HCT116 (cell line): ENCODE measurements at regions not wholly inside any gene's neighbourhood (a gene's known extent, or its start where the extent isn't known, plus 50 kb on each side); places are given as distances from the start of the nearest gene placed in this dataset.

ENCODE experiments used
- ATAC-seq: fragments of 200-7000 bp; cut with Tn5 transposase; 2 replicates; pipeline ENCODE4 v1.9.1; 2020; ENCODE audit warnings: mild to moderate bottlenecking, moderate library complexity
- BruUV-seq: library from RNA; stranded (reverse); fragments of 400-500 nt; replicated peaks from 2 replicates; lab custom pipeline; 2021; lab: Mats Ljungman, UMichigan
- CTCF ChIA-PET: fragments of 300-600 bp; sonication (Branson Sonifier 250); formaldehyde crosslinking; loops from one replicate; lab custom pipeline; 2021; ENCODE audit warnings: antibody characterized with exemption; lab: Charles Lee
- POLR2A ChIA-PET: fragments of 300-600, 350-600 bp; sonication (Branson Sonifier 250); formaldehyde crosslinking; loops from one replicate; lab custom pipeline; 2021; ENCODE audit warnings: antibody characterized with exemption; lab: Charles Lee
- RAD21 ChIA-PET, 2 experiments: fragments of 300-600 bp; sonication (Branson Sonifier 250); formaldehyde crosslinking; loops; one replicate each; lab custom pipeline; 2023; ENCODE audit warnings: low total read pairs in 2 of 2; ENCODE audit not compliant: uncharacterized antibody in 2 of 2, unreplicated experiment in 2 of 2, low non-redundant PET in 1 of 2; lab: Charles Lee
- DNase-seq: peaks from one replicate; pipeline ENCODE4 v3.0.0-alpha.2; 2010; ENCODE audit warnings: low read depth, low spot score
- H2AFZ ChIP-seq: fragments of 200-600 bp; shearing (Covaris generic), sonication (generic); 2 replicates; pipeline ENCODE4 v1.6.1; 2017; ENCODE audit warnings: low read depth, mixed run types, mixed read lengths, antibody characterized with exemption, low read length; ENCODE audit not compliant: poor library complexity, severe bottlenecking
- H3K27ac ChIP-seq: 2 replicates; pipeline ENCODE4 v1.5.1; 2012; ENCODE audit warnings: low read depth, low read length
- H3K27me3 ChIP-seq: fragments of 200-600 bp; sonication (generic); 2 replicates; pipeline ENCODE4 v1.6.1; 2016; ENCODE audit warnings: mixed run types, low read length, mixed read lengths; ENCODE audit not compliant: insufficient read depth
- H3K36me3 ChIP-seq, 2 experiments: fragments of 200-500 bp in 1 of 2; fragments of 200-600 bp in 1 of 2; sonication (Bioruptor generic) in 1 of 2; sonication (generic) in 1 of 2; 2 replicates each; pipeline versions ENCODE4 v1.5.1 to v1.6.1; 2014 to 2016; ENCODE audit warnings: low read length in 2 of 2, inconsistent platforms in 1 of 2, mixed read lengths in 1 of 2, mixed run types in 1 of 2; ENCODE audit not compliant: insufficient read depth in 2 of 2, control insufficient read depth in 1 of 2
- H3K4me1 ChIP-seq, 2 experiments: fragments of 200-600 bp in 1 of 2; sonication (generic) in 1 of 2; 2 replicates each; pipeline versions ENCODE4 v1.5.1 to v1.6.1; 2012 to 2017; ENCODE audit warnings: low read length in 2 of 2, inconsistent platforms in 1 of 2, mild to moderate bottlenecking in 1 of 2, mixed read lengths in 1 of 2, mixed run types in 1 of 2, moderate library complexity in 1 of 2; ENCODE audit not compliant: insufficient read depth in 2 of 2, control insufficient read depth in 1 of 2
- H3K4me2 ChIP-seq: fragments of 200-600 bp; sonication (generic); 2 replicates; pipeline ENCODE4 v1.6.1; 2017; ENCODE audit warnings: mixed run types, low read length, mixed read lengths
- H3K4me3 ChIP-seq, 2 experiments: fragments of 200-600 bp in 1 of 2; sonication (generic) in 1 of 2; replicated peaks in 1 of 2; 2 replicates each; pipeline ENCODE4 v1.5.1; 2011 to 2016; ENCODE audit warnings: low read length in 2 of 2, control low read depth in 1 of 2, low read depth in 1 of 2, mild to moderate bottlenecking in 1 of 2, mixed read lengths in 1 of 2, mixed run types in 1 of 2
- H3K79me2 ChIP-seq: fragments of 200-600 bp; sonication (generic); 2 replicates; pipeline ENCODE4 v1.6.1; 2017; ENCODE audit warnings: mild to moderate bottlenecking, mixed run types, low read length, moderate library complexity, mixed read lengths; ENCODE audit not compliant: insufficient read depth
- H3K9ac ChIP-seq: fragments of 200-600 bp; sonication (generic); 2 replicates; pipeline ENCODE4 v1.6.1; 2016; ENCODE audit warnings: low read length, mixed read lengths
- H3K9me2 ChIP-seq: fragments of 200-600 bp; sonication (generic), shearing (Covaris generic); 2 replicates; pipeline ENCODE4 v1.6.1; 2017; ENCODE audit warnings: mixed run types, mild to moderate bottlenecking, moderate library complexity; ENCODE audit not compliant: insufficient read depth
- H3K9me3 ChIP-seq, 2 experiments: fragments of 200-500 bp in 1 of 2; fragments of 200-600 bp in 1 of 2; sonication (Bioruptor generic) in 1 of 2; sonication (generic) in 1 of 2; 2 replicates each; pipeline ENCODE4 v1.6.1; 2014 to 2017; ENCODE audit warnings: low read length in 2 of 2, mixed read lengths in 2 of 2, inconsistent platforms in 1 of 2, low read depth in 1 of 2, mild to moderate bottlenecking in 1 of 2, mixed run types in 1 of 2, moderate library complexity in 1 of 2; ENCODE audit not compliant: control insufficient read depth in 1 of 2, insufficient read depth in 1 of 2
- H4K20me1 ChIP-seq: fragments of 200-600 bp; sonication (generic), shearing (Covaris generic); 2 replicates; pipeline ENCODE4 v1.6.1; 2017; ENCODE audit warnings: mixed run types, mild to moderate bottlenecking, moderate library complexity; ENCODE audit not compliant: insufficient read depth
- CBX3 ChIP-seq: IDR thresholded peaks from 2 replicates; pipeline ENCODE4 v1.6.1; 2012; ENCODE audit warnings: low read depth
- CEBPB ChIP-seq: IDR thresholded peaks from 2 replicates; pipeline ENCODE4 v1.6.1; 2012; ENCODE audit warnings: low read depth
- EGR1 ChIP-seq: IDR thresholded peaks from 2 replicates; pipeline ENCODE4 v1.6.1; 2012; ENCODE audit warnings: low read depth
- ELF1 ChIP-seq: IDR thresholded peaks from 2 replicates; pipeline ENCODE4 v1.6.1; 2012; ENCODE audit warnings: low read depth, borderline replicate concordance
- EZH2 ChIP-seq: fragments of 200-600 bp; sonication (generic); IDR thresholded peaks from 2 replicates; pipeline ENCODE4 v1.6.1; 2017; ENCODE audit warnings: antibody characterized with exemption, mixed run types
- EZH2phosphoT487 ChIP-seq: fragments of 200-600 bp; IDR thresholded peaks from 2 replicates; pipeline ENCODE4 v1.6.1; 2018; ENCODE audit warnings: antibody characterized with exemption, borderline replicate concordance
- JUND ChIP-seq: IDR thresholded peaks from 2 replicates; pipeline ENCODE4 v1.6.1; 2012
- POLR2A ChIP-seq: IDR thresholded peaks from 2 replicates; pipeline ENCODE4 v1.7.0; 2011; ENCODE audit warnings: borderline replicate concordance; ENCODE audit not compliant: insufficient read depth, insufficient read length; ENCODE audit errors: extremely low read depth
- POLR2AphosphoS5 ChIP-seq: IDR thresholded peaks from 2 replicates; pipeline ENCODE4 v1.6.1; 2011; ENCODE audit warnings: mild to moderate bottlenecking, low read depth, low read length, moderate library complexity
- RAD21 ChIP-seq: IDR thresholded peaks from 2 replicates; pipeline ENCODE4 v1.6.1; 2012; ENCODE audit warnings: low read depth, mild to moderate bottlenecking
- SIN3A ChIP-seq: IDR thresholded peaks from 2 replicates; pipeline ENCODE4 v1.6.1; 2012; ENCODE audit warnings: low read depth
- SP1 ChIP-seq: IDR thresholded peaks from 2 replicates; pipeline ENCODE4 v1.6.1; 2012; ENCODE audit warnings: low read depth
- SRF ChIP-seq: IDR thresholded peaks from 2 replicates; pipeline ENCODE4 v1.6.1; 2012; ENCODE audit warnings: low read depth
- TCF7L2 ChIP-seq: IDR thresholded peaks from 2 replicates; pipeline ENCODE4 v1.7.0; 2011; ENCODE audit warnings: borderline replicate concordance, inconsistent platforms; ENCODE audit not compliant: insufficient read depth, insufficient read length; ENCODE audit errors: extremely low read depth
- YY1 ChIP-seq: IDR thresholded peaks from 2 replicates; pipeline ENCODE4 v1.6.1; 2011; ENCODE audit warnings: low read length, low read depth, moderate library complexity, mild to moderate bottlenecking; ENCODE audit not compliant: insufficient replicate concordance; ENCODE audit errors: extremely low read depth
- ZNF274 ChIP-seq: fragments of 200-500 bp; sonication (Bioruptor generic); IDR thresholded peaks from 2 replicates; pipeline ENCODE4 v1.6.1; 2014; ENCODE audit warnings: mild to moderate bottlenecking, low read depth, low read length, inconsistent platforms
- intact Hi-C: fragments of 100-400 bp; cut with micrococcal nuclease; formaldehyde crosslinking; loops from 2 replicates; pipeline ENCODE4 v1.10.0; 2022
- TF ChIP-seq, protein P1 (sequence below): IDR thresholded peaks from 2 replicates; pipeline ENCODE4 v1.6.1; 2012
- TF ChIP-seq, protein P2 (sequence below), 3 experiments: fragments of 200-600 bp in 1 of 3; sonication (generic) in 1 of 3; IDR thresholded peaks in 2 of 3; conservative IDR thresholded peaks in 1 of 3; 2 replicates each; pipeline ENCODE4 v1.5.1; 2012 to 2017; ENCODE audit warnings: low read depth in 2 of 3, low read length in 2 of 3, antibody characterized with exemption in 1 of 3, borderline replicate concordance in 1 of 3, control low read depth in 1 of 3, mild to moderate bottlenecking in 1 of 3, mixed read lengths in 1 of 3, mixed run types in 1 of 3, moderate library complexity in 1 of 3; ENCODE audit not compliant: insufficient read depth in 1 of 3
- TF ChIP-seq, protein P3 (sequence below): IDR thresholded peaks from 2 replicates; pipeline ENCODE4 v1.6.1; 2012
- TF ChIP-seq, protein P4 (sequence below): IDR thresholded peaks from 2 replicates; pipeline ENCODE4 v1.6.1; 2011; ENCODE audit warnings: mild to moderate bottlenecking, low read length, moderate library complexity; ENCODE audit not compliant: insufficient replicate concordance; ENCODE audit errors: extremely low read depth

DNA sequence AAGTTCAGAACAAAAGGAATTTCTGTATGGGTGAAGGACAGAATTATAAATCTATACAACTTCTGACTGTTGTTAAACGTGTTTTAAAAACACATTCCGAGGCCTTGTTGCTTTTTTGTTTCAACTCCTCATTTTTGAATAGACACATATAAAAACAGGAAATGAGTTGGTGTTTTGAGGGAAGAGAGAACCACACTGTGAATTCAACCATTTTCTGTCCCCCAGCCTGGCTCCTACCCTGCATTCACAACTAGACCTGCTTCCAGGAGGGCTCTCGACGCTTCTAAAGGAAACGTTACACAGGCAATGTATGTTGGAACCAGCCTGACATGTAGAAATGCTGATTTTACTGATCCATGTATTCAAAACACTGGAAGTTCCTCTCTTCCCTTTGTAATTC is 76.5 kb downstream of the OR13A1 start:
- ATAC-seq, result no peak
- RAD21 ChIA-PET, result no interaction called here
- H3K27ac ChIP-seq, result no peak overlapping the region
- BruUV-seq, result no TSS peak
- no peaks in the 10 kb centered on the region for H3K79me2 ChIP-seq
- DNase-seq, result no peak
- no peaks in the 10 kb centered on the region for H3K9me3 ChIP-seq
- H3K4me3 ChIP-seq, result no peak overlapping the region
- H3K27me3 ChIP-seq, result no peaks in the 10 kb centered on the region
- H3K9ac ChIP-seq, result no peak overlapping the region
- CTCF ChIA-PET, result no interaction called here
- H2AFZ ChIP-seq, result no peak overlapping the region
- TF ChIP-seq EZH2phosphoT487, result no peak
- no peak for TF ChIP-seq SP1
- TF ChIP-seq SIN3A, result no peak
- TF ChIP-seq TCF7L2, result no peak
- no peak for TF ChIP-seq EGR1
- no peak for TF ChIP-seq CBX3
- TF ChIP-seq, protein P1, sequence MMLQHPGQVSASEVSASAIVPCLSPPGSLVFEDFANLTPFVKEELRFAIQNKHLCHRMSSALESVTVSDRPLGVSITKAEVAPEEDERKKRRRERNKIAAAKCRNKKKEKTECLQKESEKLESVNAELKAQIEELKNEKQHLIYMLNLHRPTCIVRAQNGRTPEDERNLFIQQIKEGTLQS, result no peak
- TF ChIP-seq ZNF274, result no peak
- no peak for TF ChIP-seq EZH2
- TF ChIP-seq, protein P2, sequence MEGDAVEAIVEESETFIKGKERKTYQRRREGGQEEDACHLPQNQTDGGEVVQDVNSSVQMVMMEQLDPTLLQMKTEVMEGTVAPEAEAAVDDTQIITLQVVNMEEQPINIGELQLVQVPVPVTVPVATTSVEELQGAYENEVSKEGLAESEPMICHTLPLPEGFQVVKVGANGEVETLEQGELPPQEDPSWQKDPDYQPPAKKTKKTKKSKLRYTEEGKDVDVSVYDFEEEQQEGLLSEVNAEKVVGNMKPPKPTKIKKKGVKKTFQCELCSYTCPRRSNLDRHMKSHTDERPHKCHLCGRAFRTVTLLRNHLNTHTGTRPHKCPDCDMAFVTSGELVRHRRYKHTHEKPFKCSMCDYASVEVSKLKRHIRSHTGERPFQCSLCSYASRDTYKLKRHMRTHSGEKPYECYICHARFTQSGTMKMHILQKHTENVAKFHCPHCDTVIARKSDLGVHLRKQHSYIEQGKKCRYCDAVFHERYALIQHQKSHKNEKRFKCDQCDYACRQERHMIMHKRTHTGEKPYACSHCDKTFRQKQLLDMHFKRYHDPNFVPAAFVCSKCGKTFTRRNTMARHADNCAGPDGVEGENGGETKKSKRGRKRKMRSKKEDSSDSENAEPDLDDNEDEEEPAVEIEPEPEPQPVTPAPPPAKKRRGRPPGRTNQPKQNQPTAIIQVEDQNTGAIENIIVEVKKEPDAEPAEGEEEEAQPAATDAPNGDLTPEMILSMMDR (IDR thresholded peaks at IDR 0.05 in 2 of 3, conservative IDR thresholded peaks at IDR 0.05 in 1 of 3; ENCODE audit: borderline replicate concordance in 1 of 3, insufficient read depth in 1 of 3, low read depth in 2 of 3, low read length in 2 of 3), result no peak
- TF ChIP-seq, protein P3, sequence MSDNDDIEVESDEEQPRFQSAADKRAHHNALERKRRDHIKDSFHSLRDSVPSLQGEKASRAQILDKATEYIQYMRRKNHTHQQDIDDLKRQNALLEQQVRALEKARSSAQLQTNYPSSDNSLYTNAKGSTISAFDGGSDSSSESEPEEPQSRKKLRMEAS, result no peak
- TF ChIP-seq YY1, result no peak
- TF ChIP-seq, protein P4, sequence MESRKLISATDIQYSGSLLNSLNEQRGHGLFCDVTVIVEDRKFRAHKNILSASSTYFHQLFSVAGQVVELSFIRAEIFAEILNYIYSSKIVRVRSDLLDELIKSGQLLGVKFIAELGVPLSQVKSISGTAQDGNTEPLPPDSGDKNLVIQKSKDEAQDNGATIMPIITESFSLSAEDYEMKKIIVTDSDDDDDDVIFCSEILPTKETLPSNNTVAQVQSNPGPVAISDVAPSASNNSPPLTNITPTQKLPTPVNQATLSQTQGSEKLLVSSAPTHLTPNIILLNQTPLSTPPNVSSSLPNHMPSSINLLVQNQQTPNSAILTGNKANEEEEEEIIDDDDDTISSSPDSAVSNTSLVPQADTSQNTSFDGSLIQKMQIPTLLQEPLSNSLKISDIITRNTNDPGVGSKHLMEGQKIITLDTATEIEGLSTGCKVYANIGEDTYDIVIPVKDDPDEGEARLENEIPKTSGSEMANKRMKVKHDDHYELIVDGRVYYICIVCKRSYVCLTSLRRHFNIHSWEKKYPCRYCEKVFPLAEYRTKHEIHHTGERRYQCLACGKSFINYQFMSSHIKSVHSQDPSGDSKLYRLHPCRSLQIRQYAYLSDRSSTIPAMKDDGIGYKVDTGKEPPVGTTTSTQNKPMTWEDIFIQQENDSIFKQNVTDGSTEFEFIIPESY, result no peak
- TF ChIP-seq ELF1, result no peak
- TF ChIP-seq POLR2AphosphoS5, result no peak
- TF ChIP-seq CEBPB, result no peak
- no peak for TF ChIP-seq SRF
- no peak for TF ChIP-seq JUND
- TF ChIP-seq RAD21, result no peak
- TF ChIP-seq POLR2A, result no peak
- POLR2A ChIA-PET, result no interaction called here
- no peaks in the 10 kb centered on the region for H3K36me3 ChIP-seq
- H4K20me1 ChIP-seq, result no peaks in the 10 kb centered on the region
- H3K4me1 ChIP-seq, result peaks cover 0 to 5% of the 10 kb centered on the region in 2 experiments; a peak in 2 of 4 replicates
- H3K4me2 ChIP-seq, result no peak overlapping the region
- intact Hi-C loops, result loop anchor here (10.0 kb wide), 5 partner anchors 234 to 1016 kb away; partner anchors contain the start of genes ZFAND4 and ZNF22
- H3K9me2 ChIP-seq, result no peaks in the 10 kb centered on the region
